ENCODE measurements at regions not wholly inside any gene's neighbourhood (a gene's known extent, or its start where the extent isn't known, plus 50 kb on each side); places are given as distances from the start of the nearest gene placed in this dataset.

GRCh38 chr18:56337507-56337906, 300.9 kb downstream of the TXNL1 start:
- no peaks in the 10 kb centered on the region for H3K79me1 ChIP-seq (ENCODE audit: low read depth in 1 of 2, low read length in 2 of 2)
- BruUV-seq (replicated peaks): no TSS peak
- H4K20me1 ChIP-seq (ENCODE audit: insufficient read depth, low read length): no peaks in the 10 kb centered on the region
- H3K27ac ChIP-seq (ENCODE audit: insufficient read depth, low read length): no peak overlapping the region
- no peak overlapping the region for H2AK9ac ChIP-seq (replicated peaks; ENCODE audit: low read depth, low read length, poor library complexity)
- no peak overlapping the region for H4K5ac ChIP-seq (ENCODE audit: low read depth, low read length)
- H3K9me3 ChIP-seq (ENCODE audit: control insufficient read depth, insufficient read depth, low read length): no peaks in the 10 kb centered on the region
- no peaks in the 10 kb centered on the region for H3K27me3 ChIP-seq (ENCODE audit: control insufficient read depth, insufficient read depth, low read length)
- no peak overlapping the region for H3K4me3 ChIP-seq (ENCODE audit: insufficient read depth, low read depth, low read length)
- WGBS, 2 experiments (ENCODE audit: extremely low coverage in 2 of 2, insufficient read length in 1 of 2): no CpG with 5 or more reads among the region's 4 CpGs
- in situ Hi-C loops (cut with MboI; ENCODE audit: low sequenced_read_pairs): no loop called here
- no peaks in the 10 kb centered on the region for H3K9me1 ChIP-seq (ENCODE audit: insufficient read depth, low read length)
- no peak overlapping the region for H2BK120ac ChIP-seq (ENCODE audit: low read depth, low read length)
- no peak overlapping the region for H3K4ac ChIP-seq (ENCODE audit: low read depth, low read length)
- CTCF ChIA-PET: no interaction called here
- H3K23ac ChIP-seq (ENCODE audit: low read depth, low read length): no peak overlapping the region
- H3K4me1 ChIP-seq (ENCODE audit: control insufficient read depth, insufficient read depth, low read length): no peaks in the 10 kb centered on the region
- TF ChIP-seq MAZ (IDR thresholded peaks at IDR 0.05; ENCODE audit: borderline replicate concordance, low read depth, low read length) (no peak), RCOR1 (IDR thresholded peaks at IDR 0.05; ENCODE audit: insufficient replicate concordance, low read length) (no peak), CHD1 (IDR thresholded peaks at IDR 0.05; ENCODE audit: low read depth, low read length) (no peak), MAFK (IDR thresholded peaks at IDR 0.05; ENCODE audit: low read depth, low read length) (no peak), RAD21 (IDR thresholded peaks at IDR 0.05; ENCODE audit: low read length) (no peak), SMC3 (IDR thresholded peaks at IDR 0.05; ENCODE audit: low read depth, low read length) (no peak), FOS (IDR thresholded peaks at IDR 0.05; ENCODE audit: low read depth, low read length) (no peak), CEBPB (IDR thresholded peaks at IDR 0.05; ENCODE audit: low read depth, low read length) (no peak)
- TF ChIP-seq, protein P1, sequence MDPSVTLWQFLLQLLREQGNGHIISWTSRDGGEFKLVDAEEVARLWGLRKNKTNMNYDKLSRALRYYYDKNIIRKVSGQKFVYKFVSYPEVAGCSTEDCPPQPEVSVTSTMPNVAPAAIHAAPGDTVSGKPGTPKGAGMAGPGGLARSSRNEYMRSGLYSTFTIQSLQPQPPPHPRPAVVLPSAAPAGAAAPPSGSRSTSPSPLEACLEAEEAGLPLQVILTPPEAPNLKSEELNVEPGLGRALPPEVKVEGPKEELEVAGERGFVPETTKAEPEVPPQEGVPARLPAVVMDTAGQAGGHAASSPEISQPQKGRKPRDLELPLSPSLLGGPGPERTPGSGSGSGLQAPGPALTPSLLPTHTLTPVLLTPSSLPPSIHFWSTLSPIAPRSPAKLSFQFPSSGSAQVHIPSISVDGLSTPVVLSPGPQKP (IDR thresholded peaks at IDR 0.05; ENCODE audit: borderline replicate concordance, low read depth, low read length): no peak
- TF ChIP-seq, protein P2, sequence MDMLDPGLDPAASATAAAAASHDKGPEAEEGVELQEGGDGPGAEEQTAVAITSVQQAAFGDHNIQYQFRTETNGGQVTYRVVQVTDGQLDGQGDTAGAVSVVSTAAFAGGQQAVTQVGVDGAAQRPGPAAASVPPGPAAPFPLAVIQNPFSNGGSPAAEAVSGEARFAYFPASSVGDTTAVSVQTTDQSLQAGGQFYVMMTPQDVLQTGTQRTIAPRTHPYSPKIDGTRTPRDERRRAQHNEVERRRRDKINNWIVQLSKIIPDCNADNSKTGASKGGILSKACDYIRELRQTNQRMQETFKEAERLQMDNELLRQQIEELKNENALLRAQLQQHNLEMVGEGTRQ (IDR thresholded peaks at IDR 0.05; ENCODE audit: low read depth, low read length): no peak
- H3K56ac ChIP-seq (ENCODE audit: extremely low read depth, insufficient read depth, low read length): no peak overlapping the region
- H3K18ac ChIP-seq (ENCODE audit: low read depth, low read length): no peak overlapping the region
- POLR2A ChIA-PET (ENCODE audit: unreplicated experiment): no interaction called here
- H3K36me3 ChIP-seq (ENCODE audit: control insufficient read depth, insufficient read depth, low read length): no peaks in the 10 kb centered on the region
- H3K9ac ChIP-seq (ENCODE audit: low read depth, low read length): no peak overlapping the region
- no peak overlapping the region for H2AFZ ChIP-seq (replicated peaks; ENCODE audit: low read length, poor library complexity)
- H4K91ac ChIP-seq (ENCODE audit: insufficient read depth, low read depth, low read length): no peak overlapping the region
- H2BK5ac ChIP-seq (ENCODE audit: low read depth, low read length, poor library complexity, severe bottlenecking): no peak overlapping the region
- no peak overlapping the region for H2BK15ac ChIP-seq (ENCODE audit: low read depth, low read length)
- ATAC-seq (ENCODE audit: low read depth): no peak
- dilution Hi-C loops (cut with HindIII; ENCODE audit: low sequenced_read_pairs, unreplicated experiment): no loop called here
- H3K4me2 ChIP-seq (ENCODE audit: low read depth, low read length): no peak overlapping the region
- no peak overlapping the region for H3K14ac ChIP-seq (replicated peaks; ENCODE audit: low read depth, low read length)
- H2BK20ac ChIP-seq (ENCODE audit: low read depth, low read length): no peak overlapping the region
- intact Hi-C loops (cut with micrococcal nuclease): no loop called here
- no peak for DNase-seq
- no peak overlapping the region for H4K8ac ChIP-seq (ENCODE audit: low read depth in 2 of 2, low read length in 2 of 2)
- no peak overlapping the region for H2AK5ac ChIP-seq (ENCODE audit: low read depth, low read length)

All from IMR-90 (cell line).